Fibroblast of skin of left quadriceps (primary cell): ENCODE measurements at regions not wholly inside any gene's neighbourhood (a gene's known extent, or its start where the extent isn't known, plus 50 kb on each side); places are given as distances from the start of the nearest gene placed in this dataset.
"Not testable (repeated sequence)": the region's sequence is repeated elsewhere in the genome, so short reads cannot be mapped to it uniquely, and the experiment has no call there.

Experiments
- DNase-seq, 2 experiments: peaks; one replicate each; pipeline ENCODE4 v3.0.0-alpha.2; 2013; ENCODE audit warnings: low read depth in 2 of 2

GRCh38 chr5:114053372-114053771, 308.5 kb upstream of the KCNN2 start:
- DNase-seq: no peak

- no peak for DNase-seq
Measured at GRCh38 chr5:114054594-114054993, 307.3 kb upstream of the KCNN2 start.

- DNase-seq: peak; percentile 20 to 30
Measured at GRCh38 chr5:114055318-114056184, 306.3 kb upstream of the KCNN2 start.

GRCh38 chr5:114056185-114056538, 305.7 kb upstream of the KCNN2 start:
- DNase-seq: no peak

GRCh38 chr5:114060866-114061265, 301.0 kb upstream of the KCNN2 start:
- DNase-seq: no peak

- no peak for DNase-seq
Measured at GRCh38 chr5:114062932-114063867, 298.7 kb upstream of the KCNN2 start.

GRCh38 chr5:114065912-114066311, 296.0 kb upstream of the KCNN2 start:
- no peak for DNase-seq

- no peak for DNase-seq
Measured at GRCh38 chr5:114070093-114070722, 291.7 kb upstream of the KCNN2 start.

GRCh38 chr5:114089259-114089658, 272.6 kb upstream of the KCNN2 start:
- DNase-seq: no peak

GRCh38 chr5:114097570-114097969, 264.3 kb upstream of the KCNN2 start:
- no peak for DNase-seq

- DNase-seq: no peak
Measured at GRCh38 chr5:114099161-114099560, 262.7 kb upstream of the KCNN2 start.

- DNase-seq: peak; percentile 15 to 19
Measured at GRCh38 chr5:114101153-114101552, 260.7 kb upstream of the KCNN2 start.

- no peak for DNase-seq
Measured at GRCh38 chr5:114113604-114114003, 248.3 kb upstream of the KCNN2 start.

GRCh38 chr5:114116981-114117380, 244.9 kb upstream of the KCNN2 start:
- no peak for DNase-seq

GRCh38 chr5:114118511-114118910, 243.4 kb upstream of the KCNN2 start:
- no peak for DNase-seq

- no peak for DNase-seq
Measured at GRCh38 chr5:114120166-114120565, 241.7 kb upstream of the KCNN2 start.

- no peak for DNase-seq
Measured at GRCh38 chr5:114122852-114123251, 239.0 kb upstream of the KCNN2 start.

GRCh38 chr5:114123654-114124053, 238.2 kb upstream of the KCNN2 start:
- DNase-seq: no peak

- DNase-seq: no peak
Measured at GRCh38 chr5:114146398-114146797, 215.5 kb upstream of the KCNN2 start.

GRCh38 chr5:114148253-114148652, 213.6 kb upstream of the KCNN2 start:
- DNase-seq: no peak

- DNase-seq: not testable (repeated sequence)
Measured at GRCh38 chr5:114148728-114149127, 213.1 kb upstream of the KCNN2 start.

- no peak for DNase-seq
Measured at GRCh38 chr5:114152656-114153360, 209.1 kb upstream of the KCNN2 start.
